ENCODE measurements at regions not wholly inside any gene's neighbourhood (a gene's known extent, or its start where the extent isn't known, plus 50 kb on each side); places are given as distances from the start of the nearest gene placed in this dataset.

DNA sequence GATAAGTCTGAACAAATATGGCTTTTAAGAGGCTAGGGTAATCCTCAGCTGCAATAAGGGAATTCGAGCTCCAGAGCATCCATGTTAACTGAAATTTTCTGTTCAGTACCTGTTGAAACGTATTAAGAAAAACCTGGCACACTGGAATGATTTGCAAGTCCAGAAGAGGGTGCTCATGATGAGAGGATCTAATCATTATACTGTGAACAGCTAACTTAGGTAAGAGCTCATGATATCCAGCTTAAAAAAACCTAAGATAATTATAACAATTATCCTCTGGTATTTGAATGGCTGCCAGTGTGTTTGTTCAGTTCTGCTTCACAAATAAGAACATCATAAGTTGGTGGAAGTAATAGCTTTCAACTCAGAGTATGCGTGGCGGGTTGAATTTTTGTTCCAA is 1118.3 kb upstream of the DDX18 start:
- CTCF ChIA-PET = no interaction called here
- TF ChIP-seq EZH2 (IDR thresholded peaks at IDR 0.05) (no peak), YY1 (IDR thresholded peaks at IDR 0.05; ENCODE audit: extremely low read depth, insufficient replicate concordance, low read depth, low read length) (no peak), POLR2A (IDR thresholded peaks at IDR 0.05; ENCODE audit: borderline replicate concordance, extremely low read depth, insufficient read depth, insufficient read length) (no peak), SIN3A (IDR thresholded peaks at IDR 0.05; ENCODE audit: low read depth) (no peak), ZFX (IDR thresholded peaks at IDR 0.05) (no peak), TCF7L2 (IDR thresholded peaks at IDR 0.05; ENCODE audit: borderline replicate concordance, extremely low read depth, insufficient read depth, insufficient read length) (no peak), POLR2AphosphoS5 (IDR thresholded peaks at IDR 0.05; ENCODE audit: low read depth, low read length) (no peak)
- TF ChIP-seq, protein P1, sequence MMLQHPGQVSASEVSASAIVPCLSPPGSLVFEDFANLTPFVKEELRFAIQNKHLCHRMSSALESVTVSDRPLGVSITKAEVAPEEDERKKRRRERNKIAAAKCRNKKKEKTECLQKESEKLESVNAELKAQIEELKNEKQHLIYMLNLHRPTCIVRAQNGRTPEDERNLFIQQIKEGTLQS (IDR thresholded peaks at IDR 0.05) = no peak
- TF ChIP-seq, protein P2, sequence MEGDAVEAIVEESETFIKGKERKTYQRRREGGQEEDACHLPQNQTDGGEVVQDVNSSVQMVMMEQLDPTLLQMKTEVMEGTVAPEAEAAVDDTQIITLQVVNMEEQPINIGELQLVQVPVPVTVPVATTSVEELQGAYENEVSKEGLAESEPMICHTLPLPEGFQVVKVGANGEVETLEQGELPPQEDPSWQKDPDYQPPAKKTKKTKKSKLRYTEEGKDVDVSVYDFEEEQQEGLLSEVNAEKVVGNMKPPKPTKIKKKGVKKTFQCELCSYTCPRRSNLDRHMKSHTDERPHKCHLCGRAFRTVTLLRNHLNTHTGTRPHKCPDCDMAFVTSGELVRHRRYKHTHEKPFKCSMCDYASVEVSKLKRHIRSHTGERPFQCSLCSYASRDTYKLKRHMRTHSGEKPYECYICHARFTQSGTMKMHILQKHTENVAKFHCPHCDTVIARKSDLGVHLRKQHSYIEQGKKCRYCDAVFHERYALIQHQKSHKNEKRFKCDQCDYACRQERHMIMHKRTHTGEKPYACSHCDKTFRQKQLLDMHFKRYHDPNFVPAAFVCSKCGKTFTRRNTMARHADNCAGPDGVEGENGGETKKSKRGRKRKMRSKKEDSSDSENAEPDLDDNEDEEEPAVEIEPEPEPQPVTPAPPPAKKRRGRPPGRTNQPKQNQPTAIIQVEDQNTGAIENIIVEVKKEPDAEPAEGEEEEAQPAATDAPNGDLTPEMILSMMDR (IDR thresholded peaks at IDR 0.05 in 2 of 3, conservative IDR thresholded peaks at IDR 0.05 in 1 of 3; ENCODE audit: borderline replicate concordance in 1 of 3, insufficient read depth in 1 of 3, low read depth in 2 of 3, low read length in 2 of 3) = no peak
- TF ChIP-seq, protein P3, sequence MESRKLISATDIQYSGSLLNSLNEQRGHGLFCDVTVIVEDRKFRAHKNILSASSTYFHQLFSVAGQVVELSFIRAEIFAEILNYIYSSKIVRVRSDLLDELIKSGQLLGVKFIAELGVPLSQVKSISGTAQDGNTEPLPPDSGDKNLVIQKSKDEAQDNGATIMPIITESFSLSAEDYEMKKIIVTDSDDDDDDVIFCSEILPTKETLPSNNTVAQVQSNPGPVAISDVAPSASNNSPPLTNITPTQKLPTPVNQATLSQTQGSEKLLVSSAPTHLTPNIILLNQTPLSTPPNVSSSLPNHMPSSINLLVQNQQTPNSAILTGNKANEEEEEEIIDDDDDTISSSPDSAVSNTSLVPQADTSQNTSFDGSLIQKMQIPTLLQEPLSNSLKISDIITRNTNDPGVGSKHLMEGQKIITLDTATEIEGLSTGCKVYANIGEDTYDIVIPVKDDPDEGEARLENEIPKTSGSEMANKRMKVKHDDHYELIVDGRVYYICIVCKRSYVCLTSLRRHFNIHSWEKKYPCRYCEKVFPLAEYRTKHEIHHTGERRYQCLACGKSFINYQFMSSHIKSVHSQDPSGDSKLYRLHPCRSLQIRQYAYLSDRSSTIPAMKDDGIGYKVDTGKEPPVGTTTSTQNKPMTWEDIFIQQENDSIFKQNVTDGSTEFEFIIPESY (IDR thresholded peaks at IDR 0.05; ENCODE audit: extremely low read depth, insufficient replicate concordance, low read length) = no peak

More for the DNA sequence above, 1118.3 kb upstream of the DDX18 start:
- no peaks in the 10 kb centered on the region for H3K36me3 ChIP-seq (ENCODE audit: control insufficient read depth in 1 of 2, insufficient read depth in 2 of 2, low read length in 2 of 2)
- no peaks in the 10 kb centered on the region for H3K4me1 ChIP-seq (ENCODE audit: control insufficient read depth in 1 of 2, insufficient read depth in 2 of 2, low read length in 2 of 2)
- no peak overlapping the region for H3K9ac ChIP-seq (ENCODE audit: low read length)
- BruUV-seq (replicated peaks) = no TSS peak
- no peaks in the 10 kb centered on the region for H4K20me1 ChIP-seq (ENCODE audit: insufficient read depth)
- ATAC-seq = no peak
- no peaks in the 10 kb centered on the region for H3K27me3 ChIP-seq (ENCODE audit: insufficient read depth, low read length)
- no peak overlapping the region for H3K27ac ChIP-seq (ENCODE audit: low read depth, low read length)
- no peak overlapping the region for H3K4me2 ChIP-seq (ENCODE audit: low read length)
- ChIA-PET POLR2A (no interaction called here), RAD21 (ENCODE audit: low non-redundant PET in 1 of 2, low total read pairs in 2 of 2, uncharacterized antibody in 2 of 2, unreplicated experiment in 2 of 2) (no interaction called here)
- no peak overlapping the region for H3K4me3 ChIP-seq (replicated peaks in 1 of 2; ENCODE audit: low read depth in 1 of 2, low read length in 2 of 2)
- intact Hi-C loops (cut with micrococcal nuclease) = no loop called here
- peaks cover 7 to 20% of the 10 kb centered on the region in 2 experiments; a peak in 2 of 4 replicates for H3K9me3 ChIP-seq (ENCODE audit: control insufficient read depth in 1 of 2, insufficient read depth in 1 of 2, low read depth in 1 of 2, low read length in 2 of 2)
- DNase-seq (ENCODE audit: low read depth, low spot score) = no peak
- no peaks in the 10 kb centered on the region for H3K79me2 ChIP-seq (ENCODE audit: insufficient read depth, low read length)
- H3K9me2 ChIP-seq (ENCODE audit: insufficient read depth) = no peaks in the 10 kb centered on the region
- H2AFZ ChIP-seq (ENCODE audit: low read depth, low read length, poor library complexity, severe bottlenecking) = no peak overlapping the region
